NAMALWA (cell line): ENCODE measurements at regions not wholly inside any gene's neighbourhood (a gene's known extent, or its start where the extent isn't known, plus 50 kb on each side); places are given as distances from the start of the nearest gene placed in this dataset.
A peak's percentile ranks its signal among the peaks of the same experiment; 100 is the strongest.
"Not testable (repeated sequence)": the region's sequence is repeated elsewhere in the genome, so short reads cannot be mapped to it uniquely, and the experiment has no call there.

Experiments
- DNase-seq: peaks from one replicate; pipeline ENCODE4 v3.0.0-alpha.2; 2015; ENCODE audit warnings: low spot score

GRCh38 chr12:115898670-115899069 is 378.8 kb downstream of the MED13L start:
- peak; percentile 23 for DNase-seq

- no peak for DNase-seq
Observed at GRCh38 chr12:115897729-115898128, 379.8 kb downstream of the MED13L start.

- DNase-seq: no peak
Observed at GRCh38 chr12:115895247-115895646, 382.2 kb downstream of the MED13L start.

GRCh38 chr12:115891556-115892164 is 385.8 kb downstream of the MED13L start:
- no peak for DNase-seq

- no peak for DNase-seq
Observed at GRCh38 chr12:115886666-115887065, 390.8 kb downstream of the MED13L start.

DNA sequence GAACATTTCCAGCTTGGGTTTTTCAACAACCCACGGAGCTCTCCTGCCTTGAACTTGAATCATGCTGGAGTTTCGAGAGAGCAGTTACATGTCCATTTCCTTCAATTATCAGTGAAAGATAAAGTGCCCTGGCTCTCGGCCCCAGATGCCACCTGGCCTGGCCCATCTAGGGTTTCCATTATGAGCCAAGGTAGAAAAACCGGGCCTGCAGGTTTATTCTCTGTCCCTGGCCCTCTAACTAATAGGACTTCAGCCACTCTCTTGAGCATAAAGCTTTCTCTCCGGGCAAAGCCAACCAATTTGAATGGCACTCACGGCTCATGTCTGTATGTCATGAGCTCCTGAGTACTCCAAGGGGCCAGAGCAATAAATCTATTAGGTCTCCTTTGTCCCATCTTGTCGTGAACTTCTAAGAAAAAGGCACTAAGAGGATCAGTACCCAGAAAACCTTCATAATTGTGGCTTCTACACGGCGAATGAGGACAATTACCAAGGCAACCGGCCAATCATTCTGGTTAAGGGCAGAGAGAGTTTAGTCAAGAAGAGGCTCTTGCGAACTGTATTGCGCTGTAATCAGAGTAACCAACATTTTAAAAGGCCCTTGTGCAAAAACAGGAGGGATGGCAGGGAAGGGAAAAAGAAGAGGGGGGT is 392.3 kb downstream of the MED13L start:
- DNase-seq: no peak

DNA sequence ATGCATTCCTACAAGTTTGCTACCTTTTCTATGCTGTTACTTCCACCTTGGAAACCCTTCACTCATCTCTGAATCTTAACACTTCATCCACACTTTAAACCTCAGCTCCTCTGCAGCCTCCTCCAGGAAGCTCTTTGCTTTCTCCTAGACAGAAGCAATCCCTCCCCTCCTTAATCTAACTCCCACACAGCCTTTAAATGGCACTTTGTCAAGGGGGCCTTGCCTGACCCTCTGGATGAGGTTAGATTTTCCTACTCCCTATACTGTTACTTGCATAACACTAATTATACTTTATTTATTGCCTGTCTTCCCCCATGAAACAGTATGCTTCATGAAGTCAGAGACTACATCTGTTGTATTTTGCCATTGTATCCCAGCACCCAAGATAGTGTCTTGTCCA is 394.6 kb downstream of the MED13L start:
- DNase-seq: no peak

GRCh38 chr12:115880238-115880637 is 397.3 kb downstream of the MED13L start:
- no peak for DNase-seq

DNA sequence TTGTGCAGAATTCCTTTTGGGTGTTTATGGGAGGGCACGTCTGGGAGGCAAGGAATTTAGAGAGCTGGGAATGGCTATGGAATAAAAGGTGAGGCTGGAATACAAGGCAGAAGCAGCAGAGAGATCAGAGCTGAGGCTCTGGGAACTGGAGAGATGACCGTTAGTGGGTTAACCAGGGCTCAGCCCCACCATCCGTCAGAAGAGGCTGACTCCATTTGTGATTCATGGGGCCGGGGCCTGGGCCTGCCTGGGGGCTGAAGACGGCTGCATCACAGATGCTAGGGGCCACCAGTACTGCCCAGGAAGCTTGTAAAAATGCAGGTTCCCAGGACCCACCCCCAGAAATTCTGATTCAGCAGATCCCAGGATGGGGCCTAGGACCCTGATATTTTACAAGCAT is 398.1 kb downstream of the MED13L start:
- no peak for DNase-seq

- no peak for DNase-seq
Observed at GRCh38 chr12:115873451-115874082, 403.9 kb downstream of the MED13L start.

DNA sequence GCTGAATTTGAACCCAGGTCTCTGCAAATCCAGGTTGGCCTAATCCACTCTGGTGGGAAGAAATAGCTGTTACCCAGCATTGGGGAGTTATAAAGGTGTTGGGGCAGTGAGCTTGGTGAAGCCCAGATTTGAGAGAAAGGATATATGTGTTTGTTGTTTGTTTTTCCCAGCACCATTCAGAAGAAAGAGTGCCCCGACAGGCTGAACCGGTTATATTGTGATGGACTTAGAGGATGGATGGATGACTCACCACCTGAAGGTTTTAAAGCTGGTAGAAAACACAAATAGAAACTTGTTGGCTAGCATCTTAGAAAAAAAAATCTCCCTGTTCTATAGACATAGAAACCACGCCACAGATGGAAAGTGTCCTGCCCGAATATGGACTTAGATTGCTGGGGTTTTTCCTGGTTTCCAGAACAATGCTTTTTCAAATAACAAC is 404.6 kb downstream of the MED13L start:
- DNase-seq: no peak

DNA sequence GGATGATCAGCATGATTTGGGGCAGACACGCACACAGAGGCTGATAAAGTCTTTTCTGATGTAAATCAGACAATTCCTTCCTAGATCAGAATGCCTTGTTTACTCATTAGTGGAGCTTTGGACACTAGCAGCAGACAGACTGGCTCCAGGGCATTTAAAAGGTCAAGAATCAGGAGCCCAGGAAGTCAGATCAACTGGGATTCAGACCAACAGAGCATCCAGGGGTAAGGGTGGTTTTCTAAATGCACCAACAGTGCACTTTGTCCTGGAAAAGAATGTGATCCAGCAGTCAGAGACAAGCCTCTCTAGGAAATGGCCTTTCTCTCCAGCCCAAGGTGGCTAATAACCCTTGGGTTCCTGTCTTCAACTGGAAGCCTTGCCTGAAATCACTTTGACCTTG is 405.3 kb downstream of the MED13L start:
- no peak for DNase-seq

GRCh38 chr12:115871714-115872113 is 405.8 kb downstream of the MED13L start:
- DNase-seq: peak; percentile 56

DNA sequence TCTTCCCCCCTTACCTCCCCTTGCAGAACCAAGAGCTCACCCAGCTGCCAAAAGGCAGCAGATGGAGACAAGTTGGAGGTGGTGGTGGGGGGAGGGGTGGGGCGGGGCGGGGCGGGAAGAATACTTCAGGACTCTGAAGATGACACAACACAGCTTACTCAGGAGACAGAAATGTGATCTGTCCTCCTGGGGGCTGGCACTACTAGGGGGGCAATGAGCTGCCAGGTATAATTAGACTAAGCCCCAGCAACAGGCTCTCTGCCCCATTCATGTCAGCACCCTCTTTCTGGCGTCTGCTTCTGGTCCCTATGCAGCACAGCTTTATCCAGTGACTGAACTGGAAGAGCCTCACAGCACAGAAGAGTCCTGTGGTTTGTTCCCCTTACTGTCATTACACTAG is 407.0 kb downstream of the MED13L start:
- DNase-seq: no peak

- no peak for DNase-seq
Observed at GRCh38 chr12:115870021-115870420, 407.5 kb downstream of the MED13L start.

GRCh38 chr12:115869604-115870003 is 407.9 kb downstream of the MED13L start:
- DNase-seq: no peak

GRCh38 chr12:115868624-115869023 is 408.9 kb downstream of the MED13L start:
- DNase-seq: no peak

- no peak for DNase-seq
Observed at GRCh38 chr12:115867854-115868253, 409.6 kb downstream of the MED13L start.

DNA sequence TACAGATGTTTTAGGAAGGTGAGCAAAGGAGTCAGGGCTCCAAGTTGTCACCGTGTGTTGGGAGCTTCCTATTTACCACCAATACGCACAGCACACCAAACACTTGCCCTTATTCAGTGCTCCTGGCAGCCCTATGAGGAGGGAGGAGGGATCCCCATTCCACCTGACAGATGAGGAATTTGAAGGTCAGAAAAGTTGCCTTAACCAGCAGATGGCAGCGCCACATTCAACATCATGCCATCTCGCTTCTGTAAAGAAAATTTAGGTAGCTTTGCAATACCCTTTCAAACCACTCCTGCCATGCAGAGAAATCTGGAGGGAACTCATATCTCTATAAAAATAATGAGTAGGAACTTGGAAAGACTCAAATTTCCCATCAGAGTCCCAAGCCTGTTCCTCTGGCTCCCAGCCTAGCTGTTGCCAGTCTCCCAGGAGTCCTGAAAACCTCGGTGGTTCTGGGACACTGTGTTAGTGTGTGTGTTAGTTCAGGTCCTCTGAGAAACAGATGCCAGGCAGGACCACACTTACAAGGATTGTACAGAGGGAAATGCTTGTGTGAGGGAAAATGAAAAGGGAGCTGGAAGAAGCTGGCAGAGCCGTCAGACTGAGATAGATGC is 410.5 kb downstream of the MED13L start:
- peak; percentile 6 for DNase-seq

DNA sequence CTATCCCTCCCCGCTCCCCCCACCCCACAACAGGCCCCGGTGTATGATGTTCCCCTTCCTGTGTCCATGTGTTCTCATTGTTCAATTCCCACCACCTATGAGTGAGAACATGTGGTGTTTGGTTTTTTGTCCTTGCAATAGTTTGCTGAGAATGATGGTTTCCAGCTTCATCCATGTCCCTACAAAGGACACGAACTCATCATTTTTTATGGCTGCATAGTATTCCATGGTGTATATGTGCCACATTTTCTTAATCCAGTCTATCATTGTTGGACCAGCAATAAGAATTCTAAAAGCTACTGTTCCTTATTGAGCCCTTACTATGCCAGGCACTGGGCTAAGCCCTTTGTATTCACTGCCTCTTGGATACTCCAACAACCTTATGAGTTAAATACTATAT is 411.2 kb downstream of the MED13L start:
- DNase-seq: not testable (repeated sequence)

DNA sequence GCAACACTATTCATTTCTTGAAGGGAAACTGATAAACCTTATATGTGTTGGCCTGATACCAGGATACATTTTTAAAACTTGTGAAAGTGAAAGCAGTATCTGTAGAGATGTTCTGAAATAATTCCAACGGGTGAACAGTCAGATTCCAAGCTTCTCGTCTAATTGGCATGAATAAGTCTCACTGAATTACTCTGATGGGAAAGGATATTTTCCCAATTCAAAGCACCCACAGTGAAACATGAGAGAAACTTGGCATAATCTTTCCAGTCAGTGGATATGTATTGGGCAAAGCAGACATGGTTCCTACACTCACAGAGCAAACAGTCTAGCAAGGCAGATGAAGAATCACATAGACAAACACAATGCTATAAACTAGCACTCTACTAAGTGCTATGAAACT is 413.1 kb downstream of the MED13L start:
- no peak for DNase-seq

DNA sequence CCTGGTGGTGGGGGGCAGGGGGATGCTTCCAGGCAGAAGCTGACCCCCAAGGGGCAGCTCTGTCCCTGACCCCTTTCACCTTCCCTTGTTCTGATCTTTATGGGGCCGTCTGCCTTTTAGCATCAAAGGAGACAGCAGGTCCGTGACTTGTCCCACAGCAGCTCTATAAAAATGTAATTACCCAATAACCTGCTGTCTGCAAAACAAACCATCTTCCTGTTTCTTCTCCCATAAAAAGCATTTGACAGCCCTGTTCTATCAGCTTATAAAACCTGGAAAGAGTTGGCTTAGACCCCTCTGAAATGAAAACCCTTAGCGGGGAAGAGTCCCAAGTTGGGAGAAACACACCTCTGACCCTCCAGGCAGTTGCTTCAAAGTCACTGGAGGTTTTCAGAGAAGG is 416.9 kb downstream of the MED13L start:
- no peak for DNase-seq

DNA sequence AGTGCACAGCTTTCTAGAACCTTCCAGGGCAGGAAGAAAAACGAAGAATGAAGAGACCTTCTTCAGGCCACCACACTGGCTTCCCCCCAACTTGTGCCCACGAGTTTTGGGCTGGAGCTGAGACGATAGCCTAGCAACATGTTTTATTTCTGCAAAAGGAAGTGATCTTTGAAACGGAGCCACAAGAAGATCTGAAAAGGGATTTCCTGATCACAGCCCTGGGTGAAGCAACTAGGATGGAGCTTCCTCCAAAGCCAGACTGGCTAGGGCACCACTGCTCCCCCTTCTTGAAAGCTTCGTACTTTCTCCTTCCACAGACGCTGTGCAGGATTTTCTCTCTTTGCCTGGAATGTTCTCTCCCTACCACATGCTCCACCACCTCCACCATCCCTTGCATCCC is 418.3 kb downstream of the MED13L start:
- no peak for DNase-seq
